ENCODE measurements at regions not wholly inside any gene's neighbourhood (a gene's known extent, or its start where the extent isn't known, plus 50 kb on each side); places are given as distances from the start of the nearest gene placed in this dataset.

DNA sequence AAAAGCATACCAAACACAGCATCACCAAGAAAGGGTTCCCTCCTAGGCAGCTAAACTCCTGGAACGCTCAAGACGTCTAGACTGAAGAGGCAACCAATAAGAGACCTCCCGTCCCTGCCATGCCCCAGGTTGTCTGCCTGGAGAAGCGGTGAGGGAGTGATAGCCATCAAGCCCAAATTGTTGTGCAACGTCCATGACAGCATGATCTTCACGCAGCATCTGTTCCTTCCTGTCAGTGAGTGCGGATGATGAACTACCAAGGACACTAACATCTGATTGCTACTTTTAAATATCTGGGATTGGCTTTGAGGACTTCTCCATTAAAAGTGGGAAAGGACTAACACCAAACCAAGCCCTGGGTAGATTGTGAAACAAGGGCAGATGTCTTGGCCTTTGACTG is 149.7 kb downstream of the TXNL1 start:
- TF ChIP-seq ZNF274 (IDR thresholded peaks at IDR 0.05; ENCODE audit: low read depth, low read length) (no peak), YY1 (IDR thresholded peaks at IDR 0.05; ENCODE audit: insufficient read depth, insufficient read length) (no peak), SUZ12 (IDR thresholded peaks at IDR 0.05; ENCODE audit: extremely low read depth, insufficient read depth, insufficient read length) (no peak)
